OCI-LY7 (cell line): ENCODE measurements at regions not wholly inside any gene's neighbourhood (a gene's known extent, or its start where the extent isn't known, plus 50 kb on each side); places are given as distances from the start of the nearest gene placed in this dataset.

Experiments
- CTCF ChIP-seq: fragments of 200-600 bp; sonication (generic); conservative IDR thresholded peaks from 2 replicates; pipeline ENCODE4 v1.5.1; 2014; ENCODE audit warnings: mild to moderate bottlenecking, antibody characterized with exemption, low read length, moderate library complexity, mixed read lengths
- EZH2phosphoT487 ChIP-seq: fragments of 200-600 bp; sonication (generic); IDR thresholded peaks from 2 replicates; pipeline ENCODE4 v1.6.1; 2018; ENCODE audit warnings: low read depth, borderline replicate concordance, mild to moderate bottlenecking, mixed run types, antibody characterized with exemption, low read length, moderate library complexity, mixed read lengths

GRCh38 chr12:67484791-67485480 is 163.6 kb upstream of the DYRK2 start:
- no peak for TF ChIP-seq CTCF
- no peak for TF ChIP-seq EZH2phosphoT487
